Mesothelial cell of epicardium (in vitro differentiated cells): ENCODE measurements at regions not wholly inside any gene's neighbourhood (a gene's known extent, or its start where the extent isn't known, plus 50 kb on each side); places are given as distances from the start of the nearest gene placed in this dataset.

ENCODE experiments used
- DNase-seq, 2 experiments: peaks; one replicate each; pipeline ENCODE4 v3.0.0; 2021; ENCODE audit warnings: low spot score in 2 of 2; ENCODE audit not compliant: unreplicated experiment in 2 of 2
- H3K27ac Mint-ChIP-seq: 2 replicates; pipeline ENCODE4 v1.8.0; 2021; ENCODE audit warnings: mixed read lengths
- H3K27me3 Mint-ChIP-seq: 2 replicates; pipeline ENCODE4 v1.8.0; 2021; ENCODE audit warnings: low read depth, mixed read lengths
- H3K36me3 Mint-ChIP-seq: 2 replicates; pipeline ENCODE4 v1.8.0; 2021; ENCODE audit warnings: mixed read lengths
- H3K4me1 Mint-ChIP-seq: 2 replicates; pipeline ENCODE4 v1.8.0; 2021; ENCODE audit warnings: mixed read lengths
- H3K4me3 Mint-ChIP-seq: 2 replicates; pipeline ENCODE4 v1.8.0; 2021; ENCODE audit warnings: mild to moderate bottlenecking, moderate library complexity, mixed read lengths
- H3K9me3 Mint-ChIP-seq: 2 replicates; pipeline ENCODE4 v1.8.0; 2021; ENCODE audit warnings: mixed read lengths
- CTCF ChIP-seq: fragments of 200-600 bp; sonication (generic); IDR thresholded peaks from one replicate; pipeline ENCODE4 v1.5.0; 2021; ENCODE audit warnings: antibody characterized with exemption; ENCODE audit not compliant: unreplicated experiment

- H3K4me1 Mint-ChIP-seq, result no peaks in the 10 kb centered on the region
- no peaks in the 10 kb centered on the region for H3K36me3 Mint-ChIP-seq
- H3K27ac Mint-ChIP-seq, result no peak overlapping the region
- H3K4me3 Mint-ChIP-seq, result no peak overlapping the region
- DNase-seq, result no peak
- TF ChIP-seq CTCF, result no peak
- no peaks in the 10 kb centered on the region for H3K9me3 Mint-ChIP-seq
- H3K27me3 Mint-ChIP-seq, result peaks cover 28% of the 10 kb centered on the region
Measured at GRCh38 chr4:24403265-24403664, 181.1 kb downstream of the DHX15 start.

- no peak overlapping the region for H3K4me3 Mint-ChIP-seq
- peaks cover 26% of the 10 kb centered on the region for H3K27me3 Mint-ChIP-seq
- no peaks in the 10 kb centered on the region for H3K4me1 Mint-ChIP-seq
- no peaks in the 10 kb centered on the region for H3K9me3 Mint-ChIP-seq
- TF ChIP-seq CTCF, result no peak
- no peak for DNase-seq
- no peak overlapping the region for H3K27ac Mint-ChIP-seq
- no peaks in the 10 kb centered on the region for H3K36me3 Mint-ChIP-seq
Measured at GRCh38 chr4:24400537-24400936, 183.8 kb downstream of the DHX15 start.

- H3K4me1 Mint-ChIP-seq, result peaks cover 3% of the 10 kb centered on the region
- no peaks in the 10 kb centered on the region for H3K9me3 Mint-ChIP-seq
- no peak for TF ChIP-seq CTCF
- H3K36me3 Mint-ChIP-seq, result no peaks in the 10 kb centered on the region
- H3K4me3 Mint-ChIP-seq, result no peak overlapping the region
- no peak overlapping the region for H3K27ac Mint-ChIP-seq
- no peak for DNase-seq
- H3K27me3 Mint-ChIP-seq, result peaks cover 25% of the 10 kb centered on the region
Measured at GRCh38 chr4:24396988-24397387, 187.4 kb downstream of the DHX15 start.

GRCh38 chr4:24395937-24396336 lies 188.4 kb downstream of the DHX15 start:
- no peak for TF ChIP-seq CTCF
- Mint-ChIP-seq H3K4me3 (no peak overlapping the region), H3K9me3 (no peaks in the 10 kb centered on the region), H3K4me1 (peaks cover 3% of the 10 kb centered on the region), H3K27me3 (peaks cover 25% of the 10 kb centered on the region), H3K36me3 (no peaks in the 10 kb centered on the region), H3K27ac (no peak overlapping the region)
- DNase-seq, result no peak

- DNase-seq, result no peak
- H3K27ac Mint-ChIP-seq, result no peak overlapping the region
- peaks cover 23% of the 10 kb centered on the region for H3K27me3 Mint-ChIP-seq
- no peak for TF ChIP-seq CTCF
- H3K36me3 Mint-ChIP-seq, result no peaks in the 10 kb centered on the region
- H3K4me3 Mint-ChIP-seq, result no peak overlapping the region
- H3K9me3 Mint-ChIP-seq, result no peaks in the 10 kb centered on the region
- H3K4me1 Mint-ChIP-seq, result peaks cover 3% of the 10 kb centered on the region
Measured at GRCh38 chr4:24394041-24394440, 190.3 kb downstream of the DHX15 start.

- H3K27ac Mint-ChIP-seq, result no peak overlapping the region
- H3K36me3 Mint-ChIP-seq, result no peaks in the 10 kb centered on the region
- no peak for DNase-seq
- peaks cover 21% of the 10 kb centered on the region for H3K27me3 Mint-ChIP-seq
- peaks cover 3% of the 10 kb centered on the region for H3K9me3 Mint-ChIP-seq
- TF ChIP-seq CTCF, result no peak
- peaks cover 3% of the 10 kb centered on the region for H3K4me1 Mint-ChIP-seq
- no peak overlapping the region for H3K4me3 Mint-ChIP-seq
Measured at GRCh38 chr4:24392613-24393012, 191.7 kb downstream of the DHX15 start.
